ENCODE measurements at regions not wholly inside any gene's neighbourhood (a gene's known extent, or its start where the extent isn't known, plus 50 kb on each side); places are given as distances from the start of the nearest gene placed in this dataset.

DNA sequence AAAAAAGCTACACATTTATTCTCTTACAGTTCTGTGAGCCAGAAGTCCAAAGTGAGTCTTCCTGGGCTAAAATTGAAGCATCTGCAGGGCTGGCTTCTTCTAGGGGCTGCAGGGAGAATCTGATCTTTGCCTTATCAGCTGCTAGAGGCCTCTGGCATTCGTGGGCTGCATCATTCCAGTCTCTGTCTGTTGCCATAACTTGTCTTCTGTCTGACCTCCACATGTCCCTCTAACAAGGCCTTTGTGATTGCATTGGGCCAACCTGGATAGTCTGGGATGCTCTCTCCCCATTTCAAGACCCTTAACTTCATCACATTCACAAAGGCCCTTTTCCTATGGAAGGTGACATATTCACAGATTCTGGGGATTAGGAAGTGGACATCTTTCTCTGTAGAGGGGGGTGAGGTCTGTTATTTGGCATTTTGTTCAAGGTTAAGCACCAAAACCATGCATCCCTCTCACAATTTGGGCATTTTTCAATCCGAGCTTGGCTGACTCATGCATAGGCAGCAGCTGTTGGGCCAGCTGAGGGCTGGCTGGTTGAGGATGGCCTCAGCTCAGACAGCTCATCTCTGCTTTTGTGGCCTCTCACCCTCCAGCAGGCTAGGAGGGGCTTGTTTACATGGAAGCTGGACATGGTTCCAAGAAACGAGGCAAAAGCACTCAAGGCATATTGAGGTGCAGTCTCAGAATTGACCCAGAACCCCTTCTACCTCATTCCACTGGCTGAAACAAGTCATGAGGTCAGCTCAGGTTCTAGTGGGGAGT lies 116.1 kb upstream of the NXT1 start:
- TF ChIP-seq, protein P1, sequence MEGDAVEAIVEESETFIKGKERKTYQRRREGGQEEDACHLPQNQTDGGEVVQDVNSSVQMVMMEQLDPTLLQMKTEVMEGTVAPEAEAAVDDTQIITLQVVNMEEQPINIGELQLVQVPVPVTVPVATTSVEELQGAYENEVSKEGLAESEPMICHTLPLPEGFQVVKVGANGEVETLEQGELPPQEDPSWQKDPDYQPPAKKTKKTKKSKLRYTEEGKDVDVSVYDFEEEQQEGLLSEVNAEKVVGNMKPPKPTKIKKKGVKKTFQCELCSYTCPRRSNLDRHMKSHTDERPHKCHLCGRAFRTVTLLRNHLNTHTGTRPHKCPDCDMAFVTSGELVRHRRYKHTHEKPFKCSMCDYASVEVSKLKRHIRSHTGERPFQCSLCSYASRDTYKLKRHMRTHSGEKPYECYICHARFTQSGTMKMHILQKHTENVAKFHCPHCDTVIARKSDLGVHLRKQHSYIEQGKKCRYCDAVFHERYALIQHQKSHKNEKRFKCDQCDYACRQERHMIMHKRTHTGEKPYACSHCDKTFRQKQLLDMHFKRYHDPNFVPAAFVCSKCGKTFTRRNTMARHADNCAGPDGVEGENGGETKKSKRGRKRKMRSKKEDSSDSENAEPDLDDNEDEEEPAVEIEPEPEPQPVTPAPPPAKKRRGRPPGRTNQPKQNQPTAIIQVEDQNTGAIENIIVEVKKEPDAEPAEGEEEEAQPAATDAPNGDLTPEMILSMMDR (IDR thresholded peaks at IDR 0.05): no peak
- TF ChIP-seq POLR2A (IDR thresholded peaks at IDR 0.05): no peak
- TF ChIP-seq EP300 (IDR thresholded peaks at IDR 0.05): no peak
- no peak for TF ChIP-seq POLR2AphosphoS5 (IDR thresholded peaks at IDR 0.05)
